GM12878 (cell line): ENCODE measurements at regions not wholly inside any gene's neighbourhood (a gene's known extent, or its start where the extent isn't known, plus 50 kb on each side); places are given as distances from the start of the nearest gene placed in this dataset.

ENCODE experiments used
- ATAC-seq: fragments of 200-7000 bp; cut with Tn5 transposase; 3 replicates; pipeline ENCODE4 v1.9.1; 2020; ENCODE audit warnings: mild to moderate bottlenecking, moderate library complexity
- BruUV-seq: library from RNA; stranded (reverse); fragments of 400-500 nt; replicated peaks from 2 replicates; lab custom pipeline; 2021; lab: Mats Ljungman, UMichigan
- CTCF ChIA-PET: fragments of 300-600 bp; sonication (Branson Sonifier 250); formaldehyde crosslinking; extraction: SDS; loops from one replicate; lab custom pipeline; 2021; ENCODE audit warnings: inconsistent platforms; lab: Yijun Ruan, JAX
- POLR2A ChIA-PET: fragments of 350-600 bp; formaldehyde crosslinking; extraction: SDS; loops from one replicate; lab custom pipeline; 2021; ENCODE audit warnings: inconsistent platforms; lab: Charles Lee
- RAD21 ChIA-PET: fragments of 300-600 bp; sonication (Branson Sonifier 250); formaldehyde crosslinking; loops from one replicate; lab custom pipeline; 2023; ENCODE audit warnings: antibody characterized with exemption; ENCODE audit not compliant: unreplicated experiment; lab: Charles Lee
- SMC1A ChIA-PET: fragments of 300-600 bp; sonication (Branson Sonifier 250); formaldehyde crosslinking; loops from one replicate; lab custom pipeline; 2023; ENCODE audit not compliant: unreplicated experiment, uncharacterized antibody; lab: Charles Lee
- DNase-seq: peaks from one replicate; pipeline ENCODE4 v3.0.0-alpha.2; 2011; ENCODE audit warnings: low read depth, low spot score
- FAIRE-seq: peaks from 3 replicates; lab custom pipeline; 2011; peaks lifted over from hg19 to GRCh38; lab: Jason Lieb, UNC
- H2AFZ ChIP-seq: 2 replicates; pipeline ENCODE4 v1.6.0; 2011; ENCODE audit warnings: low read depth, low read length, control low read depth; ENCODE audit not compliant: control insufficient read depth
- H3K27ac ChIP-seq: 2 replicates; pipeline ENCODE4 v1.5.1; 2011; ENCODE audit warnings: control low read depth; ENCODE audit not compliant: control insufficient read depth, insufficient read depth
- H3K27me3 ChIP-seq, 2 experiments: replicated peaks in 1 of 2; 2 replicates each; pipeline versions ENCODE4 v1.6.0 to v1.6.1; 2011; ENCODE audit warnings: low read length in 1 of 2; ENCODE audit not compliant: control insufficient read depth in 2 of 2, insufficient read depth in 2 of 2
- H3K36me3 ChIP-seq, 2 experiments: 2 replicates each; pipeline ENCODE4 v1.5.1; 2011; ENCODE audit warnings: low read length in 1 of 2; ENCODE audit not compliant: control insufficient read depth in 2 of 2, insufficient read depth in 2 of 2
- H3K4me1 ChIP-seq: 2 replicates; pipeline ENCODE4 v1.6.1; 2011; ENCODE audit warnings: mild to moderate bottlenecking, low read length, moderate library complexity, mixed read lengths; ENCODE audit not compliant: control insufficient read depth, insufficient read depth
- H3K4me2 ChIP-seq: 2 replicates; pipeline ENCODE4 v1.6.0; 2011; ENCODE audit warnings: control low read depth; ENCODE audit not compliant: control insufficient read depth, insufficient read depth
- H3K4me3 ChIP-seq: fragments of 200-600 bp; sonication (generic); 2 replicates; pipeline ENCODE4 v1.5.1; 2016
- H3K79me2 ChIP-seq: 2 replicates; pipeline ENCODE4 v1.6.0; 2011; ENCODE audit warnings: low read length; ENCODE audit not compliant: control insufficient read depth, insufficient read depth
- H3K9ac ChIP-seq: 2 replicates; pipeline ENCODE4 v1.8.0; 2011; ENCODE audit warnings: low read length, control low read depth, mixed read lengths; ENCODE audit not compliant: control insufficient read depth, insufficient read depth
- H3K9me3 ChIP-seq: replicated peaks from 3 replicates; pipeline ENCODE4 v1.5.1; 2011; ENCODE audit warnings: mild to moderate bottlenecking, low read length; ENCODE audit not compliant: control insufficient read depth, insufficient read depth
- H4K20me1 ChIP-seq: 2 replicates; pipeline ENCODE4 v1.6.0; 2011; ENCODE audit not compliant: control insufficient read depth, insufficient read depth
- CHD4 ChIP-seq: fragments of 200-600 bp; sonication (generic); IDR thresholded peaks from 2 replicates; pipeline ENCODE4 v1.6.1; 2016; ENCODE audit warnings: mild to moderate bottlenecking
- CREB1 ChIP-seq: IDR thresholded peaks from 2 replicates; pipeline ENCODE4 v1.6.1; 2012; ENCODE audit warnings: low read depth, mild to moderate bottlenecking, inconsistent platforms
- DPF2 ChIP-seq: fragments of 450-650 bp; IDR thresholded peaks from 2 replicates; pipeline ENCODE4 v1.6.1; 2017; ENCODE audit warnings: mild to moderate bottlenecking
- EP300 ChIP-seq, 2 experiments: fragments of 150-350 bp in 1 of 2; IDR thresholded peaks; 2 replicates each; pipeline ENCODE4 v1.6.1; 2011 to 2012; ENCODE audit warnings: low read depth in 2 of 2, low read length in 2 of 2, borderline replicate concordance in 1 of 2, improper control_type of control experiment in 1 of 2, inconsistent platforms in 1 of 2; ENCODE audit not compliant: control insufficient read depth in 1 of 2
- ESRRA ChIP-seq: IDR thresholded peaks from 2 replicates; pipeline ENCODE4 v1.6.1; 2012; ENCODE audit warnings: mild to moderate bottlenecking, low read length, improper control_type of control experiment
- HDAC2 ChIP-seq: fragments of 200-600 bp; sonication (generic); IDR thresholded peaks from 2 replicates; pipeline ENCODE4 v1.6.1; 2017
- MTA2 ChIP-seq: fragments of 450-650 bp; IDR thresholded peaks from 2 replicates; pipeline ENCODE4 v1.6.1; 2016; ENCODE audit warnings: low read depth, mild to moderate bottlenecking, moderate library complexity
- NRF1 ChIP-seq: conservative IDR thresholded peaks from 2 replicates; pipeline ENCODE4 v1.6.1; 2011; ENCODE audit warnings: mild to moderate bottlenecking, low read depth, low read length, improper control_type of control experiment
- POLR2AphosphoS5 ChIP-seq: IDR thresholded peaks from 2 replicates; pipeline ENCODE4 v1.6.1; 2011; ENCODE audit warnings: mild to moderate bottlenecking, low read length, inconsistent platforms
- POU2F2 ChIP-seq: IDR thresholded peaks from 3 replicates; pipeline ENCODE4 v1.6.1; 2011; ENCODE audit warnings: low read depth, mild to moderate bottlenecking, low read length, borderline replicate concordance
- RFX5 ChIP-seq: IDR thresholded peaks from 2 replicates; pipeline ENCODE4 v1.6.1; 2011; ENCODE audit warnings: low read depth, low read length, improper control_type of control experiment
- SREBF1 ChIP-seq: IDR thresholded peaks from 2 replicates; pipeline ENCODE4 v1.6.1; 2012; ENCODE audit warnings: mild to moderate bottlenecking, low read length
- SUPT20H ChIP-seq: IDR thresholded peaks from 2 replicates; pipeline ENCODE4 v1.6.1; 2011; ENCODE audit warnings: low read depth, mild to moderate bottlenecking, low read length, moderate library complexity, borderline replicate concordance; ENCODE audit not compliant: control insufficient read depth
- TBL1XR1 ChIP-seq: IDR thresholded peaks from 2 replicates; pipeline ENCODE4 v1.6.1; 2012; ENCODE audit warnings: low read depth, low read length, improper control_type of control experiment
- ZNF217 ChIP-seq: fragments of 450-650 bp; IDR thresholded peaks from 2 replicates; pipeline ENCODE4 v1.6.1; 2017; ENCODE audit warnings: antibody characterized with exemption, mild to moderate bottlenecking
- ZNF24 ChIP-seq: fragments of 450-650 bp; IDR thresholded peaks from 2 replicates; pipeline ENCODE4 v1.6.1; 2017; ENCODE audit warnings: antibody characterized with exemption, mild to moderate bottlenecking
- WGBS: methylation state at CpG from one replicate; pipeline ENCODE4 v1.1.6; 2016; ENCODE audit warnings: low lambda C conversion rate; ENCODE audit not compliant: insufficient replicate concordance, insufficient coverage; ENCODE audit errors: missing lambda C conversion rate; 5-methylcytosine and 5-hydroxymethylcytosine counted together
- in situ Hi-C: fragments of 300-500 bp; cut with MboI; formaldehyde crosslinking; loops from 9 replicates; pipeline ENCODE4 v1.14.3; 2018; ENCODE audit warnings: mixed read lengths
- intact Hi-C: fragments of 100-400 bp; cut with micrococcal nuclease; formaldehyde crosslinking; loops from one replicate; pipeline ENCODE4 v1.14.2; 2022; ENCODE audit not compliant: unreplicated experiment
- TF ChIP-seq, protein P1 (sequence below): fragments of 450-650 bp; IDR thresholded peaks from 2 replicates; pipeline ENCODE4 v1.6.1; 2017; ENCODE audit warnings: mild to moderate bottlenecking, moderate library complexity
- TF ChIP-seq, protein P2 (sequence below): fragments of 450-650 bp; IDR thresholded peaks from 2 replicates; pipeline ENCODE4 v1.6.1; 2016; ENCODE audit warnings: mild to moderate bottlenecking

DNA sequence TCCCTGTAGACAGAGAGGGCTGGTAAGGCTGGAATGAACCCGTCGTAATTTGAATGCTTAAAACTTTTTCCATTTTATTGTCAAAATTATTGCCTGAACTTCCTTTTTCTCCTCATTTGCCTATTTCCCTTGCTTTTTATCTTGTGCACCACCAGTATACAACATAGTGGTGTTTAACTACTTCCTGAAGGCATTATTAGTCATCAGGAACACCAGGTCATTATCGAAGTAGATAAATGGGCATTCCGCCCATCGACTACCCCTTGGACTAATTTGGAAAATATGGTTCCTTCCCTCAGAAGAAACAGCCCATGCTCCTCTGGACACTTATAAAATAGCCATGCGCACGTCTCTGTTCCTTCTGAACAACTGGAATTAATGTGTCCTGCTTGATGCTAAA lies 232.1 kb downstream of the TM9SF2 start:
- no peaks in the 10 kb centered on the region for H3K36me3 ChIP-seq

More for the DNA sequence above, 232.1 kb downstream of the TM9SF2 start:
- TF ChIP-seq, protein P1, sequence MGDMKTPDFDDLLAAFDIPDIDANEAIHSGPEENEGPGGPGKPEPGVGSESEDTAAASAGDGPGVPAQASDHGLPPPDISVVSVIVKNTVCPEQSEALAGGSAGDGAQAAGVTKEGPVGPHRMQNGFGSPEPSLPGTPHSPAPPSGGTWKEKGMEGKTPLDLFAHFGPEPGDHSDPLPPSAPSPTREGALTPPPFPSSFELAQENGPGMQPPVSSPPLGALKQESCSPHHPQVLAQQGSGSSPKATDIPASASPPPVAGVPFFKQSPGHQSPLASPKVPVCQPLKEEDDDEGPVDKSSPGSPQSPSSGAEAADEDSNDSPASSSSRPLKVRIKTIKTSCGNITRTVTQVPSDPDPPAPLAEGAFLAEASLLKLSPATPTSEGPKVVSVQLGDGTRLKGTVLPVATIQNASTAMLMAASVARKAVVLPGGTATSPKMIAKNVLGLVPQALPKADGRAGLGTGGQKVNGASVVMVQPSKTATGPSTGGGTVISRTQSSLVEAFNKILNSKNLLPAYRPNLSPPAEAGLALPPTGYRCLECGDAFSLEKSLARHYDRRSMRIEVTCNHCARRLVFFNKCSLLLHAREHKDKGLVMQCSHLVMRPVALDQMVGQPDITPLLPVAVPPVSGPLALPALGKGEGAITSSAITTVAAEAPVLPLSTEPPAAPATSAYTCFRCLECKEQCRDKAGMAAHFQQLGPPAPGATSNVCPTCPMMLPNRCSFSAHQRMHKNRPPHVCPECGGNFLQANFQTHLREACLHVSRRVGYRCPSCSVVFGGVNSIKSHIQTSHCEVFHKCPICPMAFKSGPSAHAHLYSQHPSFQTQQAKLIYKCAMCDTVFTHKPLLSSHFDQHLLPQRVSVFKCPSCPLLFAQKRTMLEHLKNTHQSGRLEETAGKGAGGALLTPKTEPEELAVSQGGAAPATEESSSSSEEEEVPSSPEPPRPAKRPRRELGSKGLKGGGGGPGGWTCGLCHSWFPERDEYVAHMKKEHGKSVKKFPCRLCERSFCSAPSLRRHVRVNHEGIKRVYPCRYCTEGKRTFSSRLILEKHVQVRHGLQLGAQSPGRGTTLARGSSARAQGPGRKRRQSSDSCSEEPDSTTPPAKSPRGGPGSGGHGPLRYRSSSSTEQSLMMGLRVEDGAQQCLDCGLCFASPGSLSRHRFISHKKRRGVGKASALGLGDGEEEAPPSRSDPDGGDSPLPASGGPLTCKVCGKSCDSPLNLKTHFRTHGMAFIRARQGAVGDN: no peak
- no peak for TF ChIP-seq NRF1
- no peak for TF ChIP-seq CREB1
- TF ChIP-seq ZNF24: no peak
- no peak for TF ChIP-seq TBL1XR1
- no peak for TF ChIP-seq RFX5
- TF ChIP-seq POLR2AphosphoS5: no peak
- TF ChIP-seq EP300 (IDR thresholded peaks at IDR 0.05; ENCODE audit: borderline replicate concordance in 1 of 2, control insufficient read depth in 1 of 2, low read depth in 2 of 2, low read length in 2 of 2): no peak
- TF ChIP-seq HDAC2: no peak
- TF ChIP-seq MTA2: no peak
- TF ChIP-seq POU2F2: no peak
- no peak for TF ChIP-seq ZNF217
- no peak for TF ChIP-seq CHD4
- no peak for TF ChIP-seq SREBF1
- TF ChIP-seq DPF2: no peak
- TF ChIP-seq ESRRA: no peak
- no peak for TF ChIP-seq SUPT20H
- TF ChIP-seq, protein P2, sequence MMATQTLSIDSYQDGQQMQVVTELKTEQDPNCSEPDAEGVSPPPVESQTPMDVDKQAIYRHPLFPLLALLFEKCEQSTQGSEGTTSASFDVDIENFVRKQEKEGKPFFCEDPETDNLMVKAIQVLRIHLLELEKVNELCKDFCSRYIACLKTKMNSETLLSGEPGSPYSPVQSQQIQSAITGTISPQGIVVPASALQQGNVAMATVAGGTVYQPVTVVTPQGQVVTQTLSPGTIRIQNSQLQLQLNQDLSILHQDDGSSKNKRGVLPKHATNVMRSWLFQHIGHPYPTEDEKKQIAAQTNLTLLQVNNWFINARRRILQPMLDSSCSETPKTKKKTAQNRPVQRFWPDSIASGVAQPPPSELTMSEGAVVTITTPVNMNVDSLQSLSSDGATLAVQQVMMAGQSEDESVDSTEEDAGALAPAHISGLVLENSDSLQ: no peak
- no peak for FAIRE-seq
- Histone ChIP-seq H3K4me3 (no peak overlapping the region), H3K27ac (no peak overlapping the region), H3K4me1 (no peaks in the 10 kb centered on the region), H3K79me2 (no peaks in the 10 kb centered on the region), H3K4me2 (no peak overlapping the region), H3K9me3 (no peaks in the 10 kb centered on the region), H4K20me1 (no peaks in the 10 kb centered on the region), H3K27me3 (no peaks in the 10 kb centered on the region), H3K9ac (no peak overlapping the region), H2AFZ (no peak overlapping the region)
- WGBS: 63% methylated on average over 7 of the region's 7 CpGs
- ChIA-PET CTCF (interaction anchor here (1.5 kb wide), 1 partner anchor 12 kb away, joined by 3 read pairs; no protein-coding TSS in a partner anchor), SMC1A (no interaction called here), RAD21 (no interaction called here), POLR2A (no interaction called here)
- in situ Hi-C loops: no loop called here
- no peak for DNase-seq
- intact Hi-C loops: no loop called here
- BruUV-seq: no TSS peak
- no peak for ATAC-seq
